Fibroblast of skin of left quadriceps (primary cell): ENCODE measurements at regions not wholly inside any gene's neighbourhood (a gene's known extent, or its start where the extent isn't known, plus 50 kb on each side); places are given as distances from the start of the nearest gene placed in this dataset.
"Not testable (repeated sequence)": the region's sequence is repeated elsewhere in the genome, so short reads cannot be mapped to it uniquely, and the experiment has no call there.

Experiments
- DNase-seq, 2 experiments: peaks; one replicate each; pipeline ENCODE4 v3.0.0-alpha.2; 2013; ENCODE audit warnings: low read depth in 2 of 2

- DNase-seq = no peak
These were observed 52.9 kb upstream of the HDDC2 start for GRCh38 chr6:125354649-125355048.

- DNase-seq = no peak
These were observed 55.1 kb upstream of the HDDC2 start for GRCh38 chr6:125356884-125357283.

- DNase-seq = no peak
These were observed 55.9 kb upstream of the HDDC2 start for GRCh38 chr6:125357515-125358256.

- DNase-seq = no peak
These were observed 57.1 kb upstream of the HDDC2 start for GRCh38 chr6:125358898-125359297.

- no peak for DNase-seq
These were observed 60.1 kb upstream of the HDDC2 start for GRCh38 chr6:125361868-125362267.

- DNase-seq = peak; percentile 26 to 37
These were observed 61.5 kb upstream of the HDDC2 start for GRCh38 chr6:125363039-125363823.

- no peak for DNase-seq
These were observed 62.0 kb upstream of the HDDC2 start for GRCh38 chr6:125363824-125364165.

GRCh38 chr6:125365230-125365629 lies 63.5 kb upstream of the HDDC2 start:
- no peak for DNase-seq

- DNase-seq = no peak
These were observed 65.4 kb upstream of the HDDC2 start for GRCh38 chr6:125367036-125367782.

- DNase-seq = no peak
These were observed 68.6 kb upstream of the HDDC2 start for GRCh38 chr6:125370343-125370742.

GRCh38 chr6:125375013-125375412 lies 73.2 kb upstream of the HDDC2 start:
- DNase-seq = no peak

- peak in 1 of 2 experiments; percentile 5 for DNase-seq
These were observed 74.1 kb upstream of the HDDC2 start for GRCh38 chr6:125375821-125376220.

GRCh38 chr6:125377621-125378020 lies 75.9 kb upstream of the HDDC2 start:
- DNase-seq = peak; percentile 85 to 87

GRCh38 chr6:125379174-125379573 lies 77.4 kb upstream of the HDDC2 start:
- no peak for DNase-seq

GRCh38 chr6:125380474-125380873 lies 78.7 kb upstream of the HDDC2 start:
- DNase-seq = no peak

- not testable (repeated sequence) for DNase-seq
These were observed 84.6 kb upstream of the HDDC2 start for GRCh38 chr6:125386337-125386736.

- DNase-seq = no peak
These were observed 90.9 kb upstream of the HDDC2 start for GRCh38 chr6:125392682-125393081.

- DNase-seq = no peak
These were observed 91.7 kb upstream of the HDDC2 start for GRCh38 chr6:125393449-125393858.

- no peak for DNase-seq
These were observed 105.0 kb upstream of the HDDC2 start for GRCh38 chr6:125406741-125407140.

GRCh38 chr6:125414507-125414906 lies 112.7 kb upstream of the HDDC2 start:
- DNase-seq = no peak

- DNase-seq = peak in 1 of 2 experiments; percentile 2
These were observed 114.1 kb upstream of the HDDC2 start for GRCh38 chr6:125415913-125416312.

GRCh38 chr6:125421836-125422235 lies 120.1 kb upstream of the HDDC2 start:
- DNase-seq = no peak

GRCh38 chr6:125423047-125423446 lies 121.3 kb upstream of the HDDC2 start:
- DNase-seq = no peak
